ENCODE measurements at regions not wholly inside any gene's neighbourhood (a gene's known extent, or its start where the extent isn't known, plus 50 kb on each side); places are given as distances from the start of the nearest gene placed in this dataset.

DNA sequence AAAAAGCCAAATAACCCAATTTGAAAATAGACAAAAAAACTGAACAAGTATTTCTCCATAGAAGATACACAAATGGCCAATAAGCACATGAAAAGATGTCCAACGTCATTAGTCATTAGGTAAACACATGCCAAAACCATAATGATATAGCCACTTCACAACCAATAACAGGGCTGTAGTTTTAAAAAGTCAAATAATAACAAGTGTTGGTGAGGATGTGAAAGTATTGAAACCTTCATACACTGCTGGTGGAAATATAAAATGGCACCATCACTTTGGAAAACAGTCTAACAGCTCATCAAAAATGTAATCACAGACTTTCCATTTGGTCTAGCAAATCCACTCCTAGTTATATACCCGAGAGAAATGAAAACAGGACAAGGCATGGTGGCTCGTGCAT lies 144.2 kb upstream of the CYP1B1 start:
- Histone ChIP-seq H3K36me3 (no peaks in the 10 kb centered on the region), H3K4me3 (no peak overlapping the region), H3K27me3 (no peaks in the 10 kb centered on the region), H3K9me3 (ENCODE audit: low read depth) (no peaks in the 10 kb centered on the region), H3K4me1 (ENCODE audit: low read depth) (peaks cover 5% of the 10 kb centered on the region), H3K27ac (no peak overlapping the region)
- TF ChIP-seq, protein P1, sequence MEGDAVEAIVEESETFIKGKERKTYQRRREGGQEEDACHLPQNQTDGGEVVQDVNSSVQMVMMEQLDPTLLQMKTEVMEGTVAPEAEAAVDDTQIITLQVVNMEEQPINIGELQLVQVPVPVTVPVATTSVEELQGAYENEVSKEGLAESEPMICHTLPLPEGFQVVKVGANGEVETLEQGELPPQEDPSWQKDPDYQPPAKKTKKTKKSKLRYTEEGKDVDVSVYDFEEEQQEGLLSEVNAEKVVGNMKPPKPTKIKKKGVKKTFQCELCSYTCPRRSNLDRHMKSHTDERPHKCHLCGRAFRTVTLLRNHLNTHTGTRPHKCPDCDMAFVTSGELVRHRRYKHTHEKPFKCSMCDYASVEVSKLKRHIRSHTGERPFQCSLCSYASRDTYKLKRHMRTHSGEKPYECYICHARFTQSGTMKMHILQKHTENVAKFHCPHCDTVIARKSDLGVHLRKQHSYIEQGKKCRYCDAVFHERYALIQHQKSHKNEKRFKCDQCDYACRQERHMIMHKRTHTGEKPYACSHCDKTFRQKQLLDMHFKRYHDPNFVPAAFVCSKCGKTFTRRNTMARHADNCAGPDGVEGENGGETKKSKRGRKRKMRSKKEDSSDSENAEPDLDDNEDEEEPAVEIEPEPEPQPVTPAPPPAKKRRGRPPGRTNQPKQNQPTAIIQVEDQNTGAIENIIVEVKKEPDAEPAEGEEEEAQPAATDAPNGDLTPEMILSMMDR (IDR thresholded peaks at IDR 0.05; ENCODE audit: low read depth, low read length) = no peak
- no peak for DNase-seq (ENCODE audit: low read depth in 1 of 2, low spot score in 1 of 2)

DNA sequence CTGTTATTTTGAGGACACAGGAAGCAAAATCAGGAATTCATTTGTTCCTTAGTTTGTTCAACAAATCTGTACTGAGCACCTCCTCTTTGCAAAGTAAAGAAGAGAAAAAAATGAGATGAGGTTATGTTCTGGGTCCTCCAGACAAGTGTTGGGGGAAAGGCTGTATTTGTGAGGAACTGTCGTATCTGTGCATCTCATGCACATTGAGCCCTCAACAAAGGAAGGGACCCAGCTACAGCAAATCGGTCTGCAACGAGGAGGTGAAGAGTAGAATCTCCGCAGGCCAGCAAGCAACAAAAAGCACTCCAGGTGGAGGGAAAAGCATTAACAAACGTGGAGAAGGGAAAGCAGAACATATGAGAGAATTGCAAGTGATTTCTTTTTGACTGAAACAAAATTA lies 143.0 kb upstream of the CYP1B1 start:
- Histone ChIP-seq H3K36me3 (no peaks in the 10 kb centered on the region), H3K27ac (no peak overlapping the region), H3K9me3 (ENCODE audit: low read depth) (no peaks in the 10 kb centered on the region), H3K4me3 (no peak overlapping the region), H3K4me1 (ENCODE audit: low read depth) (peaks cover 16% of the 10 kb centered on the region), H3K27me3 (no peaks in the 10 kb centered on the region)
- no peak for DNase-seq (ENCODE audit: low read depth in 1 of 2, low spot score in 1 of 2)
- TF ChIP-seq, protein P1 (IDR thresholded peaks at IDR 0.05; ENCODE audit: low read depth, low read length) = no peak

DNA sequence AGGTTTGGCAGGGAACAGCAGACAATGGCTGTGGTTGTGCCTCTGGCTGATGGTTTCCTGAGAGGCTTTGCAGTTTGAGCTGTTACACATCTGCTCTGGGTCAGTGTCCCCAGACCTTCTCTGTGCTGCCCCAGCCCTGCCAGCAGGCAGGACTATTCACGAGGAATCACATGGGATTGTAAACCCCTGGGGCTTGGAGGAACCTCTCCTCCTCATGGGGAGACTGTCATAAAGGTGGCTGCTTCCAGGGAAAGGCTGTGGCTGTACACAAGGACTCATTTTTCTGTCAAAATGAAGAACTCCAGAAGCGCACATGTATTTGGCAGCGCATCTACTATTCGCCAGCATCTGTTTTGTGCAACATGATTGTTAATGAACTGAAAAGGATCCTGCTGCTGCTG lies 142.6 kb upstream of the CYP1B1 start:
- Histone ChIP-seq H3K27ac (no peak overlapping the region), H3K27me3 (no peaks in the 10 kb centered on the region), H3K36me3 (no peaks in the 10 kb centered on the region), H3K4me1 (ENCODE audit: low read depth) (peaks cover 20% of the 10 kb centered on the region), H3K9me3 (ENCODE audit: low read depth) (no peaks in the 10 kb centered on the region), H3K4me3 (no peak overlapping the region)
- peak in 1 of 2 donors; percentile 67 for DNase-seq (ENCODE audit: low read depth in 1 of 2, low spot score in 1 of 2)
- TF ChIP-seq, protein P1 (IDR thresholded peaks at IDR 0.05; ENCODE audit: low read depth, low read length) = no peak

DNA sequence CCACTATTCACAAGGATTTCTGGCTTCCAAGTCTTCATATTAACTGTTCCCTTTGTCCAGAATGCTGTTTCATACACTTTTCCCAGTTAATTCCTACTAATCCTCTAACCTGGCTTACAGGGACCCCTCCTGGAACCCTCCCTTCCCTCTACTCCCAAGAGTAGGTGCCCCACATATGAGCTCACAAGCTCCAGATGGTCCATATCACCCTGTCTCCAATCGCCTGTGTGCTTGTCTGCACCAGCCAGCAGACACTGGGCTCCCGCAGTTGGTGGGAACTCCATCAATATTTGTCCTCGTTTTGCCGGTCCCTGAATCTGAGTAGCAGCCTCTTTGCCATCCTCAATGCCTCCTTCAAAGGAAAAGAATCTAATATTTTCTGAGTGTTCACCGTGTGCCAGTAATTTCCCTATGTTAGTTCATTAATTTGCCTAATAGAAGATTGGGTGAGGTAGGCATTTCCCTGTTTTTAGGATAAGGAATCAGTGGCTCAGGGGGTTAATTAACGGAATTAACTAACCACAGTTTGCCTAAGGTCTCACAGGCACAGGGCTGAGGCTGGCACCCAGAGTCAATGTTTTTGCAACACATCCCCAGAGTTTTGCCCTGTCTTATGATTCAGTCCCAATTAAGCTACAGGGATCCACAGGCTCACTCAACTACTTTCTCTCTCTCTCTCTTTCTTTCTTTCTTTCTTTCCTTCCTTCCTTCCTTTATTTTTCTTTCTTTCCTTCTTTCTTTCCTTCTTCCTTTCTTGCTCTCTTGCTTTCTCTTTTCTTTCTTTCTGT lies 141.6 kb upstream of the CYP1B1 start:
- peak in 1 of 2 donors; percentile 29 for DNase-seq (ENCODE audit: low read depth in 1 of 2, low spot score in 1 of 2)
- Histone ChIP-seq H3K9me3 (ENCODE audit: low read depth) (no peaks in the 10 kb centered on the region), H3K4me1 (ENCODE audit: low read depth) (peaks cover 21% of the 10 kb centered on the region), H3K27me3 (no peaks in the 10 kb centered on the region), H3K36me3 (no peaks in the 10 kb centered on the region), H3K4me3 (no peak overlapping the region), H3K27ac (no peak overlapping the region)
- TF ChIP-seq, protein P1 (IDR thresholded peaks at IDR 0.05; ENCODE audit: low read depth, low read length) = no peak

DNA sequence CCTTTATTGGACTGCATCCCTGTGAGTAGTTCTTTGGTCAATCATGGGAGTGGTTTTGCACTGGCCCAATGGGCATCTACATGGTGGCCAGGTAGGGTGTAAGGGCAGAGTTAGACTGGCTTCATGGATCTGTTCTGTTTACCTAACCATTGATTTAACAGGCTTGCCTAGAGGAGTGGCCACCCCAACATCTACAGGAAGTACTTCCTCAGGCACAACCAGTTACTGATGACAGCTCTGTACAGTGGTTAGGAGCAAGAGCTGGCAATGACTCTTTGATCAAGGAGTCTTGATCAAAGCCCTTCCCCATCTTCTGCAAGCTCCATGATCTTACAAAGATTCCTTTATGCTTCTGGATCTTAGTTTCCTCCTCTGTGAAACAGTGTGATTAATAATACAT lies 140.9 kb upstream of the CYP1B1 start:
- Histone ChIP-seq H3K36me3 (no peaks in the 10 kb centered on the region), H3K27me3 (no peaks in the 10 kb centered on the region), H3K4me3 (no peak overlapping the region), H3K4me1 (ENCODE audit: low read depth) (peaks cover 21% of the 10 kb centered on the region), H3K27ac (no peak overlapping the region), H3K9me3 (ENCODE audit: low read depth) (no peaks in the 10 kb centered on the region)
- no peak for DNase-seq (ENCODE audit: low read depth in 1 of 2, low spot score in 1 of 2)
- TF ChIP-seq, protein P1 (IDR thresholded peaks at IDR 0.05; ENCODE audit: low read depth, low read length) = no peak

Data from cardiac muscle cell (in vitro differentiated cells and primary cell).